GM12874 (cell line): ENCODE measurements at regions not wholly inside any gene's neighbourhood (a gene's known extent, or its start where the extent isn't known, plus 50 kb on each side); places are given as distances from the start of the nearest gene placed in this dataset.

Experiments
- CTCF ChIP-seq: IDR thresholded peaks from 2 replicates; pipeline ENCODE4 v1.5.1; 2011; ENCODE audit warnings: low read depth, mild to moderate bottlenecking, control low read depth, low read length, moderate library complexity; ENCODE audit not compliant: insufficient read depth

- TF ChIP-seq CTCF: no peak
These were observed 132.1 kb upstream of the RAPGEF2 start for GRCh38 chr4:158970812-158971211.

- no peak for TF ChIP-seq CTCF
These were observed 111.2 kb upstream of the RAPGEF2 start for GRCh38 chr4:158991534-158992155.

GRCh38 chr4:158993891-158994290, 109.0 kb upstream of the RAPGEF2 start:
- TF ChIP-seq CTCF: no peak

DNA sequence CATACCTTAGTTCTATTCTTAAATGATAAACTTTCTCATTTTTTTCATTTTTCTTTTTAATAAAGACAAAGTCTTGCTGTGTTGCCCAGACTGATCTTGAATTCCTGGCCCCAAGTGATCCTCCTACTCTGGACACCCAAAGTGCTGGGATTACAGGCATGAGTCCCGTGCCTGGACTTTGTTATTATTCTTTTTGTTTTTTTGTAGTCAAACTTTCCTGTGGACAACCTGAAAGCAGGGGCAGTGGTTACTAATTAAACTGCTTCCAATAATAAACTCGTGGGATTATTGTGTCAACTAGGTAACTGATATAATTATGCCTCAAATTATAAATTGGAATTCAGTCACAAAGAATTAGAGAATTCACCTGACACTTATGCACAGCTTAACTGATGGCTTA, 107.8 kb upstream of the RAPGEF2 start:
- TF ChIP-seq CTCF: no peak

- TF ChIP-seq CTCF: no peak
These were observed 106.9 kb upstream of the RAPGEF2 start for GRCh38 chr4:158995965-158996364.

- TF ChIP-seq CTCF: no peak
These were observed 106.2 kb upstream of the RAPGEF2 start for GRCh38 chr4:158996669-158997074.

DNA sequence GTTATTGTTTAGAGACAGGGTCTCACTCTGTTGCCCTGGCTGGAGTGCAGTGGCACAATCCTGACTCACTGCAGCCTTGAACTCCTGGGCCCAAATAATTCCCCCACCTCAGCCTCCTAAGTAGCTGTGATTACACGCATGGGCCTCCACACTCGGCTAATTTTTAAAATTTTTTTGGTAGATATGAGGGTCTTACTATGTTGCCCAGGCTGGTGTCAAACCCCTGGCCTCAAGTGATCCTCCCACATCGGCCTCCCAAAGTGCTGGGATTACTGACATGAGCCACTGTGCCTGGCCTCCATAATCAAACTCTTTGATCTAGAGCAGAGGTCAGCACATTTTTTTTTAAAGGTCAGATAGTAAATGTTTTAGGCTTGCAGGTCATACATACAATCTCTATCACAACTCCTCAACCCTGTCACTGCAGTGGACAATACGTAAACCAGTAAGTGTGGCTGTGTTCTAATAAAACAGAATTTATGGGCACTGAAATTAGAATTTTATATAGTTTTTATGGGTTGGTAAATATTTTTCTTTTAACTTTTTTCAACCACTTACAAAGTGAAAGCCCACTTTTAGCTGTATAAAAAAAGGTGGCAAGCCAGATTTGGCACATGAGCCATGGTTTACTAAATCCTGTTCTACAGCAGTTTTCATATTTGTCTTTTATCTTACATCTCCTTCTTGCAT, 105.1 kb upstream of the RAPGEF2 start:
- TF ChIP-seq CTCF: no peak
